GM19043 (cell line): ENCODE measurements at regions not wholly inside any gene's neighbourhood (a gene's known extent, or its start where the extent isn't known, plus 50 kb on each side); places are given as distances from the start of the nearest gene placed in this dataset.
"Not testable (repeated sequence)": the region's sequence is repeated elsewhere in the genome, so short reads cannot be mapped to it uniquely, and the experiment has no call there.

Experiments used
- ATAC-seq: cut with Tn5 transposase; IDR thresholded peaks from one replicate; pipeline ENCODE4 v1.9.1; 2021; ENCODE audit warnings: low read depth; ENCODE audit not compliant: unreplicated experiment

- ATAC-seq: no peak
Measured at GRCh38 chr2:126269911-126270310, 386.0 kb upstream of the GYPC start.

- ATAC-seq: no peak
Measured at GRCh38 chr2:126270587-126270986, 385.4 kb upstream of the GYPC start.

GRCh38 chr2:126272401-126272800, 383.6 kb upstream of the GYPC start:
- ATAC-seq: no peak

- no peak for ATAC-seq
Measured at GRCh38 chr2:126275098-126275497, 380.9 kb upstream of the GYPC start.

- ATAC-seq: not testable (repeated sequence)
Measured at GRCh38 chr2:126276268-126276667, 379.7 kb upstream of the GYPC start.

GRCh38 chr2:126288362-126288761, 367.6 kb upstream of the GYPC start:
- no peak for ATAC-seq

GRCh38 chr2:126293962-126294361, 362.0 kb upstream of the GYPC start:
- not testable (repeated sequence) for ATAC-seq

- no peak for ATAC-seq
Measured at GRCh38 chr2:126299469-126299976, 356.4 kb upstream of the GYPC start.

- no peak for ATAC-seq
Measured at GRCh38 chr2:126300348-126300747, 355.6 kb upstream of the GYPC start.

GRCh38 chr2:126302043-126302442, 353.9 kb upstream of the GYPC start:
- ATAC-seq: no peak

- no peak for ATAC-seq
Measured at GRCh38 chr2:126303113-126303512, 352.8 kb upstream of the GYPC start.

GRCh38 chr2:126304154-126304553, 351.8 kb upstream of the GYPC start:
- no peak for ATAC-seq

GRCh38 chr2:126306539-126306938, 349.4 kb upstream of the GYPC start:
- no peak for ATAC-seq

- no peak for ATAC-seq
Measured at GRCh38 chr2:126307740-126308139, 348.2 kb upstream of the GYPC start.

GRCh38 chr2:126309185-126309584, 346.8 kb upstream of the GYPC start:
- no peak for ATAC-seq

GRCh38 chr2:126312579-126312978, 343.4 kb upstream of the GYPC start:
- no peak for ATAC-seq

- ATAC-seq: no peak
Measured at GRCh38 chr2:126315828-126316227, 340.1 kb upstream of the GYPC start.

- no peak for ATAC-seq
Measured at GRCh38 chr2:126317790-126318431, 338.0 kb upstream of the GYPC start.

GRCh38 chr2:126322342-126322741, 333.6 kb upstream of the GYPC start:
- ATAC-seq: no peak

- ATAC-seq: no peak
Measured at GRCh38 chr2:126325202-126325601, 330.8 kb upstream of the GYPC start.

- ATAC-seq: no peak
Measured at GRCh38 chr2:126329173-126329572, 326.8 kb upstream of the GYPC start.

- ATAC-seq: no peak
Measured at GRCh38 chr2:126342457-126342856, 313.5 kb upstream of the GYPC start.

GRCh38 chr2:126343136-126343535, 312.8 kb upstream of the GYPC start:
- ATAC-seq: no peak
